ENCODE measurements at regions not wholly inside any gene's neighbourhood (a gene's known extent, or its start where the extent isn't known, plus 50 kb on each side); places are given as distances from the start of the nearest gene placed in this dataset.

DNA sequence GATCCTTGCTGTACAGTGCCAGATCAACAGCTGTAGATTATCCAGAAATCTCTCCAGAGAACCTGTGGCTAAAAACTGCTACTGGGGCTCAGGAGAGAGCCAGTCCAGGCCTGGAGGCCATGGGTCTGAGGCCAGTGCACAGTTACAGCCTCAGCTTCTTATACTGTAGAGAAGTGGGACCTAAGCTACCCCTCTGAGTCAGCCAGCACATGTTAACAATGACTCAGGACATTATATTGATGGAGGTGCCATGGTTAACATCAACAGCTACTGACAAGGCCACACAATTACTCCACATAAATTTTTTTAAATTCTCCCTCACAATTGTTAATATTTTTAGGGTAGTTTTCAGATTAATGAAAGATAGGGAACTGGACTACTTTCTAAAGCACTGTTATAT lies 138.5 kb downstream of the RBM26 start:
- no peak for DNase-seq

DNA sequence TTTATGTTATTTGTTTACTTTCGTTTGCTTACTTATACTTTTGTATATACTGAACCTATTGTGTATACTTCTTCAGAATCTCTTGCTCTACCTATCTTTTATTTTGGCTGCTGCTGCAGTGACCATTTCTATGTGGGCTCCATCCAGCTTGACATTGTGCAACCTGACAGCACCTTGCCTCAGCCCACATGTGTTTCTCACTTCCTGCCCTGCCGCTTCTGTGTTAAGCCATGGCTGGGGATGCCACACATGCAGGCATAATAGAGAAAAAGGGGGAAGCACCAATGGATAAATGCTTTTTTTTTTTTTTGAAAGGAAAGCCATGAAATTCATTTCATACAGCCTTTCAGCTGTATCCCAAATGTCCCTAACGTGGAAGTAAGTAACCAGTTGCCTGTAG lies 147.6 kb downstream of the RBM26 start:
- DNase-seq, result no peak

DNA sequence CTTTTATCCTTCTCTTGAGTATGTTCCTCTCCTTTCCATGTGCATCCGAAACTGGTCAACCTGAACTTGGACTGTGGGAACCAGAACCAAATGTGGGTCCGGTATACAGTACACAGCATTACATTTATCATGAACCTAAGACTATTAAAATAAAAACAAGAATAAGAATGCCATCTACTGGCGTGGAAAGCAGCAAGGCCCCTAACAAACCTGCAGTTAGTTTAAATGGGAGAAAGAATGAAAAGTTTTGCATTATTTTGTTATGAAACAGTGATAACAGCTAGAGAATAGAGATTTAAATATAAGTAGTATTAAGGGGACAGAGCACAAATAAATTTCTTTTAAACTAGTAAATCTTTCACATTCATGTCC lies 159.5 kb downstream of the RBM26 start:
- DNase-seq, result no peak

DNA sequence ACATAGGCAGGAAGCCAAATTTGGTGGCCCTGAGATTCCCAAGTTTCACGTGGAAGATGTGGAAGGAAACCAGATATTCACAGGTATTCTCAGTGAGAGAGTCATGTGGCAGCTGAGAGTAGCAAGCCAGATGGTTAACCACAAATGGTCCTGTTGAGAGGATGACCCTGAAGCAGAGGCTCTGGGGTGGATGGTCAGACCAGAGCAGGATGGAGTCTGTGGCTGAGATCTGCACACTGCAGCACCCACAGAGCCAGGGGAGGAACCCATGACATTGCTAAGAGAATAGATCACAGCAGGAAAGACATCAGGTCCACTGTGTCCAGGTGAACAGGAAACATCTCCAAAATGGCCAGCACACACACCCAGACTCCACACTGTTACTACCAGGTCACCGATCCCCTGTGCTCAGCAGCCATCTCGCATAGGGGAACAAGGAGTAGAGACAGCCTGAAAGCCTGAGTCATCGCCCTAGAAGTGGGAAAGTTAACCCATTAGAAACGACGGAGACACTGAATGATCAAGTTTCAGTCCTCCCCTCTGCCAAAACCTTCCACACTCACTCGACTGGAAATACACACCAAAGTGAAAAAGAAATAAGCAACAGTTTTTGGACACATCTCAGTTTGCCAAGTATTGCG lies 160.0 kb downstream of the RBM26 start:
- DNase-seq, result no peak

DNA sequence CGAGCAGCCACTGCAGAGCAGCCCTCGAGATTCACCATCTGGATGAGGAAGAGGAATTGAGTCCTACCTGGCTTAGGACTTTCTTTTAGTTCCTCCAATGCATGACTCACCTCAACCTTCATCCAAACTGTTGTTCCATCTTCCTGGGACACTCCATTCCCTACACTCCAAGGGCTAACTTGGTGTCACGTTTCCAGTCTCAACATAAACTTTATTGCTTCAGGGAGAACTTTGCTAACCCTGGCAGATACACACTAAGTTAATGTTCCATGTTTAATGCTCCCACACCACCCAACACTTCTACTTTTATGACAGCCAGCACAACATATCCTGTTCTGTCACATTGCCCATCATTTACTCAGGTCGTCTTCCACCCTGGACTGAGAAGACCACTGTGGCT lies 164.4 kb downstream of the RBM26 start:
- no peak for DNase-seq

DNA sequence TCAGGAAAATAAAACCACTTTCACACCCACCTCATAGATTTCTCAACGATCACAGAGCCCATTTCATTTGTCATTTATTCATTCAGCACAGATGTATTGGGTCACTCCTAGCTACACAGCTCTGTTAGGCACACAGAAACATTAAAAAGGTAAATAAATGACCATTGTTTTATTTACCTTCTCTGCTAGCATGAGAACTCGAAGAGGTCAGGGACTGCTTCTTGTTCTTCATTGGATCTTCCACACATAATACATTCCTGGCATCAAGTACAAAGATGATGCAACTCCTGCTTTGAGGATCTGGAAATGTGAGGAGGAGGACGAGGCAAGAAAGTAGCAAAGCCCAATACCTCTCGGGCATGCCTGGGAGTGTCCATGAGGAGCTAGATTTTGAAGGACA lies 168.1 kb downstream of the RBM26 start:
- no peak for DNase-seq

DNA sequence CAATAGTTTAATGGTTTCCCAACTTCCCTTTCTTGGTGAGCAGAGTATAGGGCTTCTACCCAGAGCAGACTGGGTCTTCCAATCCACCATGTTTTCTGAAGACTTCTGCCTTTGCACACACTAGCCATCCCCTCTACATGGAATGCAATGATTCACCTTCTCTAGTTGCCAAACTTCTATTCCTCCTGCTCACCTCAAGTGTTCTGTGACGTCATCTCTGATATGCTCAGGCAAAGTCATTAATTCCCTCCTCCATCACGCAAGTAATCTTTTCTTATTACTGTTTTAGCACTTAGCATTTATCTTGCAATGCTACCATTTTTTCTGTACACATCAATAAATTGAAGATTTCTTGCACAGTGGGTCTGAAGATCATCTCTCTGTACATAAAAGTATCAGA lies 174.2 kb downstream of the RBM26 start:
- no peak for DNase-seq

DNA sequence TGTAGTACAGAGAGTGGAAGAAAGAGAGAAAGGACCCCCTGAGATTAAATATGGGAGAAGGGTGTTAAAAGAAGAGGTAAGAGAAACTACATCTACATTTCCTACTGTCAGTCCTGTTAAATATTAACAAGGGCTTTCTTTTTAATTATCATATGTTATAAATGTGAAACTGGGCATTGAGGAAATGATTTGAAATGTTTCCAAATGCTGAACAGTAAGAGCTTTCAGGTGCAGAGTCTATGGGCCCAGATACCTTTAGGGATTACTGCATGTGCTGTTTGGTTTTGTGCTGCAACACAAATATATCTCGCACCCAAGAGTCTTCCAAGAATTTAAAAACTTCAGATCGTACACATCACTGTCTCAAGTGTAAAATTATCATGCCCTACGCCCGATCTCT lies 176.3 kb downstream of the RBM26 start:
- DNase-seq, result no peak

DNA sequence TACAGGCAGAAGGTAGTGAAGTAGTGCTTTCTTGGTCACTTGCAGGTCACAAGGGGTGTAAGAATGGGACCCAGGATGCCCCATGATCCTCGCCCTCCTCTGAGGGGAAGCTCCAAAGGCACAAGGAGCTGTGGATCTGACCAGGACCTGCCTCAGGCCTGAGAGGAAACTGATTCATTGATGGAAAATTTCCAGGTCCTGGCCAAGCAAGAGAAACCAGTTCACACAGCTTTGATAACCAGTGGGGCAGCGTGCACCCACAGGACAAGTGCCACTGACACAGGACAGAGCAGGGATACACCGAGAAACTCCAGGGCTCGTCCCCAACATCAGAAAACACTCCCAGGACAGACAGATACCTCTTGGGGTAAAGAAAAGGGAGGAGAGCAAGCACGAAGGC lies 177.1 kb downstream of the RBM26 start:
- no peak for DNase-seq

DNA sequence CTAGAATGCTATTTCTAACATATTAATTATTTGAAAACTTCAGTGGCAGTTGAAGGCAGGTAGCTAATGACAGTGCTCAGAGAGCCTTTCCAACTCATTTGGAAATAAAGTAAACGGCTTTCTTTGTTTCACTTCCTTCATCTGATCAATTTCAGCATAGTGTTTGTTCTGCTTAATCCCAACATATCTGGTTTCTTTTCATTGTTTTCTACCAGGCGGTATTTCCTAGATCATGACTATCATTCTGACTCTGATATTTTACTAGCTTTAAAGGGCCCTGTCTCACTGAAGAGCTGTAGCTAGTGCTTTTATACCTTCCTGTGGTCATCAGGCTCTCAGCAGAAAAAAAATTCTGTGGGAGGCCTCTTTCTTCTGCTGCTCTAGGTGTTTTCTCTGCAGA lies 178.6 kb downstream of the RBM26 start:
- no peak for DNase-seq

DNA sequence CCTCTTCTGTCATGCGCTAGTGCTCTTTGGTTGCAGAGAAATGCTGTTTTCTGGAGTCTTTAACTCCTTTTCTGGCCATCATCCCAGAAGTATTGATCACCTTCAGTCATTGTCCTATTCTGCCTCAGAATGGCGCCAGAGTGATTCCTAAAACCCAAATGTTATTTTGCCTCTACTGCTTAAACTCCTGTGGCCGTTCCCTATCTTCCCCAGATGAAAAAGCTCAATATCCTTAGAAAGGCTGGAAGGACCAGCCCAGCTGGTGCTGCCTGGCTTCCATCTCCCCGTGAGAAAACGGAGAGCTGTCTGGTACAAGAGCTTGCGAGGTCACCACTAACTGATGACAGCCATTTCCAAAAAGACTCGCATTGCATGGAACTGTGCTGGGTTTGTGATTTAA lies 179.1 kb downstream of the RBM26 start:
- DNase-seq, result no peak

DNA sequence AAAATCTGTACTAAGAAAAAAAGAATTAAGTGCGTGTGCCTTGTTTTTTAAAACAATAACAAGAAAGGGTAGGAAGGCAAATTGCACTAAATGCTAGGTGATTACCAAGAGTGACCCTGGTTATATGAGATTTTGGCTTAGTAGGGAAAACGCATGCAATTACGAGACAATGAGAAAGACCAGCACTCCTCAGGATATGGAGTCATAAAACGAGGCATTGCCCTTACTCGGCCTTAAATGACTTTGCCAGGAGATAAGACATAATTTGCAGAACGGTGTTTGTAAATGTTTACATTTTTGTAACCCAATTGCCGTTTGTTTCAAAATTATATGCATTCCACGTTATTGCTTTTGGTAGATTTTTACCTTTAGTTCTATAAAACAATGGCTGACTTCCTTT lies 179.8 kb downstream of the RBM26 start:
- DNase-seq, result no peak

DNA sequence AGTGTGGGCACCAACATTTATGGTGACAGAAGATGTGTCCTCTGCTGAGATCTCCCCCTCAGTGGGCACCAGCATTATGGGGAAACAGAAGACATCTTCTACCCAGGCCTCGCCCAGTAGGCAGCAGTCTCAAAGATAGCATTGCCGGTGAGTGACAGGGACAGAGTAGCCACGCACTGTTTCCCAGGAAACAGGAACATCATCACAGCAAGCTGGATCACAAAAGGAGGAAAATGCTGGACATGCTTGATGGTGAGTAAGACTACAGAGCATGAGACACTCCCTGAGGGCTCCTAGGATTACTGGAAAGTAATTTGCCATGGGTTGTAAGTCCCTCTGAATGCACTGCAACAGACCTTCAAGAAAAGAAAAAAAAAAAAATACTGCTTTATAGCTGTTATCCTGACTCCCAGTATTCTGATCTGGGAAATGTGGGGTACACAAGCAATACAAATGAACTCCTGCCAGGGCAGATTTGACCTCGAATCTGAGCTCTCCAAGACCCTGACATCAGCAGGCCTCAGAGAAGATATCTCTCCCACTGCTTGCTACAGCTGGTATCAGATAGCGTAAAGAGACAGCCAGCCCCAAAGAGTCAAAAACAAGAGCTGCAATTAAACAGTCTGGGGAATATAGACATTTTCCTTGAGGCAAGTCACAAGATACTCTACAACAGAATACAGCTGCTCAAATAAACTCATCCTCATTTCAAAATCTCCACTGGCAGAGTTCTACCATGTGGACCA lies 180.4 kb downstream of the RBM26 start:
- no peak for DNase-seq

DNA sequence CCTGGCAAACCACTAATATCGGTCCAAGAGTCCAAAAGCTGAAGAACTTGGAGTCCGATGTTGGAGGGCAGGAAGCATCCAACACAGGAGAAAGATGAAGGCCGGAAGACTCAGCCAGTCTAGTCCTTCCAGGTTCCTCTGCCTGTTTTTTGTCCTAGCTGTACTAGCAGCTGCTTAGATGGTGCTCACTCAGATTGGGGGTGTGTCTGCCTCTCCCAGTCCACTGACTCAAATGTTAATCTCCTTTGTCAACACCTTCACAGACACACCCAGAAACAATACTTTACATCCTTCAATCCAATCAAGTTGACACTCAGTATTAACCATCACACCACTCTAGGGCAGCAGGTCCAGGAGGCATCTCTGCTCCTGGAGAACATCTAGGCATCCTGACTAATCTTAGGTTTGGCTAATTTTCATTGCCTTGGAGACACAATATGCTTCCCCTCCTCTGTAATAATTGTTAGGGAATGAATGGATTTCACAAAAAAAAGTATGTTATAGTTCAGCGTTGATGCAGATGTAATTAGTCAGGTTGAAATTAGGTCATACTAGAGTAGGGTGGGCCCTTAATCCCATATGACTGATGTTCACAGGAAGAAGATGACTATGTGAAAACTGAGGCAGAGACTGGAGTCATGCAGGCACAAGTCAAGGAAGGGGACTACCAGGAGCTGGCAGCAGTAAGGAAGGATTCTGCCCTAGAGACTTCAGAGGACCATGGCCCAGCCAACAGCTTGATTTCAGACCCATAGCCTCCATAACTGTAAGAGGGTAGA lies 183.4 kb downstream of the RBM26 start:
- no peak for DNase-seq

DNA sequence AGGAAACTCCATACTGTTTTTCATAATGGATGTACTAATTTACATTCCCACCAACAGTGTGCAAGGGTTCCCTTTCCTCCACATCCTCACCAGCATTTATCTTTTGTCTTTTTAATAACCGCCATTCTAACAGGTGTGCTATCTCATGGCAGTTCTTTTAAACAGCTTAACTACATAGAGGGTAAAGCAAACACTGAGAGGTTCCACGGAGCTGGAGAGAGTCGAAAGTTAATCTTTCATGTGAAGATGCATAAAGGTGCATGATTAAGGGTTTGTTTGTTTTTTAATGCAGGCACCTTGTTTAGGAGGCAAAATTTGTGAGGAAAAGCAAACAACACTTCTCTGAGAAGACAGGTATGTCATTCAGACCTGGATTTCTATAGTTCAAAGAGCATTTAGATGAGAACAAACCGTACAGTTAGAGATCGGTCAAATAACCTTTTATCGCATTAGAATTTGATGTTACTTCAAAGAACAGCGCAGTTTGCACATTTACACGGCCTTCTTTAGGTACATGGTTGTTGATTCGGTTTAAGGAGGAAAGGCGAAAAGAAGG lies 193.9 kb downstream of the RBM26 start:
- no peak for DNase-seq

DNA sequence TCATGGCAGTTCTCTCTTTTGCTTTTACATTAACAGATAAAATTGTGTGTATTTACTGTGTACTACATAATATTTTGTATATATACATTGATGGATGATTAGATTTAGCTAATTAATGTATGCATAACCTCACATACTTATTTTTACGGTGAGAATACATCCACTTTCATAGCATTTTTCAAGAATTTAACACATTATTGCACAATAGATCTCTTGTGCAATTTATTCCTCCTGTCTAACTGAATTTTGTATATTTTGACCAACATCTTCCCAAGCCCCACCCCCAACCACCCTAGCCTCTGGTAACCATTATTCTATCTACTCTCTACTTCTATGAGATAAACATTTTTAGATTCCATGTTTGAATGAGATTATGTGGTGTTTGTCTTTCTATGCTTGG lies 194.7 kb downstream of the RBM26 start:
- no peak for DNase-seq

DNA sequence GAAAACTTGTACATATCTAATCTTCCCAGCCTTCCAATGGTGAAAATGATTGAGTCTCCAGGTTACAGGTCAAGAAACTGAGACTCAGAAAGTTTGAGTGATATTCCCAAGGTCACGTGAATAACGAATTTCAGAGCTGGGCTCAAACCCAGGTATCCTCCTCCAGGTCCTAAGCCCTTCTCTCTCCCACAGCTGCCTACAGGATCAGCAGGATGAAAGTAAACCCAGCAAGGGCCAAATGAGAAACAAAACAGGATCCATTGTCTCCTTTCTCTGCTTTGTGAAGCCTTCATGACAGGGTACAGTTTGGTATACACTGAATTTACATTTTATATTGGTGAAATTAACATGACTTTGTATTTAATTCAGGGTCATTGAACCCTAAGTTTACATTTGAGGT lies 208.1 kb downstream of the RBM26 start:
- DNase-seq, result no peak

DNA sequence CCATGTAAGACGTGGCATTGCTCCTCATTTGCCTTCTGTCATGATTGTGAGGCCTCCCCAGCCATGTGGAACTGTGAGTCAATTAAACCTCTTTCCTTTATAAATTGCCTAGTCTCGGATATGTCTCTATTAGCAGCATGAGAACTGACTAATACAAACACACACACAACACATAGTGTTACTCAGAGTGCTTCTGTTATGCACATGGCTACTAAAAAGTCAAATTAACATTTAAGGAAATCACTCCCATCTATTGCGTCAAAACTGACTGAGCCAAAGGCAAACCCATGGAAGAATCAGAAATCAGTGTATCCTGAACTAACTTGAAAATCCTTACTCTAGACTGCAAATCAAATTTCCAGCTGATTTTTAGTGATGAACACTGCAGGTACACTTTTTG lies 209.2 kb downstream of the RBM26 start:
- no peak for DNase-seq

DNA sequence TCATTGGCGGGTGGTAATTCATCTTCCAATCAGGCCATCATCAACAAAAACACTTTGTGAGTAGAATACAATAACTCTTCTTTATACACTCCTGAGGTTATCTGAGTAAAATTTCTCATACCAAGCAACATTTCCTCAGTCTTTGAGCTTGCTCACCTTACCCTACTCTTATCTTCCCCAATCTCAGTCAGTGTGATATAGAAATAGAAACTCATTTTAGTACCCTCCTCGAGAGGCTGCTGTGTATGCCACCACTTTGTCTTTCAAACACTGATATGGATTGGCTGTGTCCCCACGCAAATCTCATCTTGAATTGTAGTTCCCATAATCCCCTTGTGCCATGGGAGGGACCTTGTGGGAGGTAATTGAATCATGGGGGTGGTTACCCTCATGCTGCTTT lies 209.7 kb downstream of the RBM26 start:
- DNase-seq, result no peak

DNA sequence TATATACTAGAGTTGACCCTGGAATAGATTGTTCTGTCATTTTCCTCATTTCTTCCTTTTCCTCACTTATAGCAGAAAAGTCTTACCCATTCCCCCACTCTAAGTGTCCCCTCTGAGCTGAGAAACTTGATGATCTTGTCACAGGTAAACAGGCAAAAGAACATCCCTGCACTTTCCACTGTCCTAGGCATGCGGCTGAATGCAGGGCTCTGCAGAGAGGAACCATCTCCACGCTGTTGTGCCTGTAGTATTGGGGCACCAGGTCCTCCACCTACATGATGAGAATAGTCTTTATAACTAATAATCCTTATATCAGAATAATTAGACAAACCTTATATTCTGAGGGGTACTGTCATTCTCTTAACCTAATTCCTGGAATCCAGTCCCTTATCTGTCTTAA lies 211.3 kb downstream of the RBM26 start:
- DNase-seq, result no peak

DNA sequence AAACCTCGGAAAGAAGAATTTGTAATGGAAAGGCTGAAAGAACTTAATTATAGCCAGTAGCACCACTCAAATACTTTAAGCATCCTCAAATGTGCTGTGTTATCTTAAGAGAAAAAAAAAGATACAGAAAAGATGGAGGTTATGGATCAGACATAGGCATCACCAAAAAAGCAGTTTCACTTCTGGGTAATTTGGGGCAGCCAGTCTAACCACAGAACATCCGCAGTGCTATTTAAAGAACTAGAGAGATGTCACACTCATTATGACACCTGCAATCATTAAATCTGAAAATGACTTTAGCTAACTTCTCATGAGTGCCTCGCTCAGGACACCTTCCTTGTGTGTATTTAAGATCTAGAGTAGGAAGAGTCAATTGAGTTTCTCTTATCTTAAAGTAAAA lies 211.8 kb downstream of the RBM26 start:
- DNase-seq, result peak; percentile 64

DNA sequence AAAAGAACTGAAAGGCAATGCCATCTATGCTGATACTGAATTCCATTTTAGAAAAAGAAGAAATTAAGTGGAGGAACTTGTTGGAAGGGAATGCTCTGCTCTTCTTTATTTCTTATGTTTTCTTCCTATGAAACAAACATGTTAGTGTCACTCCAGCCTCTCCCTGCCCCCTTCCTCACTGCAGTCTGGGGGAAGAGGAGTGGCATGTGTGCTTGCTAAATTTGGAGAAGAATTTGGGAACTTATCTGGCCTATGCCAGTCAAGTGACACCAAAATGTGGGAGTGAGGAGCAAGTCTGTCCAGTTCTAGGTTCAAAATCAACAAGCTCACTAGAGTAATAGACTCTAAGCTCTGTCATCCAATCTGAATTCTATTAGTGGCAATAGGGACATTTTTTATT lies 214.6 kb downstream of the RBM26 start:
- DNase-seq, result no peak

DNA sequence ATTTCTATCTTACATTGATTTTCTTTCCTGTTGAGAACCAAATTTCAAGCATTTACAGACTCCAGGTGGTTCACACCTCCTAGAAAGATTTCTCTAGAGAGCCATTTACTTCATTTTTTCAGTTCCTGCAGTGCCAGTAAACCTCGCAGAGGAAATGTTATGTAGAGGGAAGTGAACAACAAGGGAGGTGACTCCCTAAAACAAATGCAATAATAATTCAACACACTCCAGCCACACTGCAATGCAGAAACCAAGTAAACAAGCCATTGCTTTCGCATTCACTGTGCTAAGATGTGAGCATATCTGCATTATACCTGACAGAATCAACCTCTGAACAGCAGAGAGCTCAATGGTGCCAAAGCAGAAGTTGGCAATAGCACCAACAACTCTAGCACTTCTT lies 215.1 kb downstream of the RBM26 start:
- no peak for DNase-seq

Measured in central memory CD4-positive, alpha-beta T cell (primary cell).